Medulla oblongata (tissue), 1 donor: ENCODE measurements at regions not wholly inside any gene's neighbourhood (a gene's known extent, or its start where the extent isn't known, plus 50 kb on each side); places are given as distances from the start of the nearest gene placed in this dataset.

Experiments used
- DNase-seq: peaks from one replicate; pipeline ENCODE4 v3.0.0-alpha.2; 2015; ENCODE audit errors: extremely low spot score

DNA sequence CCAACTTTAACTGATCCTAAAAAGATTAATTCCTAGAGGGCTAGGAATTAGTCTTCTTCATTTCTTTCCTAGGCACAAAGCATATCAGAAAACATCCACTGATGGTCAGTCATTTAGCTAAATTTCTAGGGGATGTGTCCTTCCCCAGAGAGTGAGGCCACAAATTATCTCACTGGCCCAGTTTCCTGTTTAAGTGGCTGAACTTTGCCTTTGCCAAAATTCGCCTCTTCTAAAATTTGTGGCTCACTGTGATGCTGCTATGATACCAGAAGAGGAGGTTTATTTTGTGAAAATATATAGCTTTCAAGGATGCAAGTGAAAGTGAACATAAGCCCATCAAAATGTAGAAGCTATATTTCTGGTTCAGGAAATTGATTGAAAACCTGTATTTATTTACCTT is 98.1 kb upstream of the FER start:
- no peak for DNase-seq

DNA sequence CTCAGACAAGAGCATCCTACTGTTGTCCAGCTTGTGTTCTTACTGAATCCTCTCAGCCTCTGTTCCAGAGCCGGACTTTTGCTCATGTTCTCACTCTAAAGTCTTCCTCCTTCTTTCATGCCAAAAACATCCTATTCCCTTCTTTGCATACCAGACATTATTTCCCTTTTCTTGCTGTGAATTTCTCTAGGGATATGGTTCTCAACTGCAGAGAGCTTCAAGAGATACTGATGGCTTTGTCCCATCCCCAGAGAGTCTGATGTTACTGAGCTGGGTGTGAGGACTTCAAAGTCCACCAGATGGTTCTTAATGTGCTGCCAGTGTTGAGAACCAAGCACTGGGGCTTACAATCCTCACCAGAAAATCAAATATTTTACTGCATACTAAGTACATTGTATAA is 98.6 kb upstream of the FER start:
- DNase-seq, result no peak

DNA sequence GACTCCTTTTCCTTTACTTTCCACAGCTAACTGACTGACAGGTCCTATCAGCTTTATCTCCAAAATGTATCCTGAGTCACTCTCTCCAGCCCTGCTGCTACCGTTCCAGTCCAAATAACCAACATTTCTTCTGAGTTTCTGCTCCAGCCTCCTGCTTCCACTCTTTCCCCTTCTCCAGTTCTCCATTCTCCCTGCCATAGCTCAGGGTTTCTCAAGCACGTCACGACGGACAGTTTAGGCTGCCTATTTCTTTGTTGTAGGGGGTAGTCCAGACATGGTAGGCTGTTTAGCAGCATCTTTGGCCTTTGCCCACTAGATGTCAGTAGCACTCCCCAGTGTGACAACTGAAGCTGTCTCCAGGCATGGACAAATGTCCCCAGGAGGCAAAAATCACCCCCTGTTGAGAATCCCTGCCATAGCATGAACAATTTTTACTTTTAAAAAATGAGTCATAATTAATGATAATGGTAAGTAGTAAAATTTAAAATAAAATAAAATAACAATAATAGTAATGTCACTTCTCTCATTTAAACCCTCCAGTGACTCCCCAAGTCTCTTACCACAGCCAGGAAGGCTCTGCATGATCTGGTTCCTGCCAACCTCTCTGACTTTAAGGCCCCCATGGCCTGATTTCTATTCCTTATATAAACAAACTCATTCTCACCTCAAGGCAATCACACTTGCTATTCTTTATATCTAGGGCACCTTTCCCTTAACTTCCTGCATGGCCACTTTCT is 105.4 kb upstream of the FER start:
- peak; percentile 84 for DNase-seq

DNA sequence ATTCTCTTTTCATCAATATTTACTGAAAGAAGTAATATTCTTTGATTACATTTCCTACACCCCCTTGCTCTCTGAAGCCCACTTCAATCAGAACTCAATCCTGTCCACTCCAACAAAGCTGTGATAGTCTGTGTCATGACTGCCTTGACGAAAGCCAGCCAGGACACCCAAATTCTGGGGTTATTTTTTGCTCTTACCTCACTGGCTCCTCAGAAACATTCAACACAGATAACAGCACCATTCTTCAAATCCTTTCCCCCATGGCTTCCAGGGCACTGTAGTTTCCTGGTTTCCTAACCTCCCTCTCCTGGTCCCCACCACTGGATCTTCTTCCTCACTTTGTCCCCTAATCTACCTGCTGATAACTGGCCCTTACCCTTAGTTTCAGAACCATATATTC is 106.1 kb upstream of the FER start:
- DNase-seq, result no peak

DNA sequence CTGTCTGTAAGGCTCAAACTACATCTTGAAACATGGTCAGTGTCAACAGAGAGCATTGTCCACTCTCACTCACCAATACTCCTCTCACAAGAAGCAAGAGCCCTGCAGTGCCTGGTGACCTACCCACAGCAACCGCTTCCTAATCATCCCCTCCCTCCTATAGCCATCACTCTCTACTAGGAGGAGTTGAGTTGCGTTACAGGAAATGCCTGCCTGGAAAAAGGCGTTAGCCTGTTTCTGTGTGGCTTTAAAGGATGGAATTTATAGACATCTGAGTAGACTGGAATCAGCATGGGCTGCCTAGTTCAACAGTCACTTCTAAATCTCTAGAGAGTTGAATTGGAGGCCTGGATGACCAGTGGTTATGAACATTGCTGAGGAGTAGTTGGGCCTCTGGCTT is 108.3 kb upstream of the FER start:
- no peak for DNase-seq

DNA sequence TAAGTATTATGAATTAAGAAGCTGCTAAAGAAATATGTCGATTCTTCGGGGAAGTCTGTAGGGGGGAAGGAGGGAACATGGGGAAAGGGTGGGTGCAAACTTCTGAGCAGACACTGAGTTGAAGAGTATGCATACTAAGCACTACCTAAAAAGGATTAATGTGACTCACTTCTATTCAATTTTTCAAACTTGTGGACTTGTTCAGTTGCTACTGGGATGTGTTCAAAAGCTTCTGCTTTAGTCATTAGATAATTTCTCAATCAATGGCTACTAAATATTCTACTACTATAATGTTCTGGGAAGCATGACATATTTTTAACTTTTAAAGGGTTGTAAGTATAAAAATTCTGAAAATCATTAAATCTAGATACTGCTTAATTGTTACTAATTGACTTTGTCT is 109.7 kb upstream of the FER start:
- DNase-seq, result no peak

DNA sequence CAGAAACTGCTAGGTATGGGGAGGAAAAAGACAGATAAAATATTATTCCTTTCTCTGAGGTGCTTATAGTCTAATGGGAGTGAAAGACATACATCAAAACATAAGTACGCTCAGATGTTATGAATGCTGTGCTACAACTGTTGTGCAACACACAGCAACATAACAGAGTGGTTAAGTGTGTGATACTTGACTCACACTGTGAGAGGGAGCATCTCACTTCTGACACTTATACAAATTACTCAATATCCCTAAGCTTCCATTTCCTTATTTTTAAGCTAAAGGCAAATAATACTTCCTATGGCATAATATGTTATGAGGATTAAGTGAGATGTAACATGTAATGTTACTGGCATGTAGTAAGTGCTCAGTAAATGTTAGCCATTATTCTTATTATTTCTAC is 110.6 kb upstream of the FER start:
- DNase-seq, result no peak

DNA sequence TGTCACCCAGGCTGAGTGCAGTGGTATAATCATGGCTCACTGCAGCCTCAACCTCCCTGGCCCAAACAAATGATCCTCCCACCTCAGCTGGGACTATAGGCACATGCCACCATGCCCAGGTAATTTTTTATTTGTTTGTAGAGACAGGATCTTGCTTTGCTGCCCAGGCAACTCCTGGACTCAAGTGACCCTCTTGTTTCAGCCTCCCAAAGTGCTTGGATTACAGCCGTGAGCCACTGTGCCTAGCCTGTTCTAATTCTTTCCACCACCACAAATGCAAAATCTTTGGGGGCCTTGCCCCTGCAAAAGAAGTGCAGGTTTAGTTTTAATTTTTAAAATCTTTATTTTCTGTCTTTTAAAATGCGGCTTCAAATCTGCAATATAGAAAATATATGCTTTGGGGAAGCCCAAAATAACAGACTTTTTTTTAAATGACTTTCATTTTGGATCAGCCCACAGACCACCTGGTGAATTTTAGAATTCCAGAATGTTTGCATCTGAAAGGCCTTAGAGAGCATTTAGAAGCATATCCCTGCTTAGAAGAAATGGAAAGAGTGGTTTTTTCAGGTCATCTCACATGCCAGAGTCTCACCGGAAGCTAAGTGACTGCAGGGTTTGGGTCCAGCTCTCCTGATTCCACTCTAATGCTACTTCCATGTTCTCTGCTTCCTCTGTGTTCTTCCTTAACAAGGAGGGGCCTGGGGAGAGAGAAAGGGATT is 111.4 kb upstream of the FER start:
- no peak for DNase-seq

DNA sequence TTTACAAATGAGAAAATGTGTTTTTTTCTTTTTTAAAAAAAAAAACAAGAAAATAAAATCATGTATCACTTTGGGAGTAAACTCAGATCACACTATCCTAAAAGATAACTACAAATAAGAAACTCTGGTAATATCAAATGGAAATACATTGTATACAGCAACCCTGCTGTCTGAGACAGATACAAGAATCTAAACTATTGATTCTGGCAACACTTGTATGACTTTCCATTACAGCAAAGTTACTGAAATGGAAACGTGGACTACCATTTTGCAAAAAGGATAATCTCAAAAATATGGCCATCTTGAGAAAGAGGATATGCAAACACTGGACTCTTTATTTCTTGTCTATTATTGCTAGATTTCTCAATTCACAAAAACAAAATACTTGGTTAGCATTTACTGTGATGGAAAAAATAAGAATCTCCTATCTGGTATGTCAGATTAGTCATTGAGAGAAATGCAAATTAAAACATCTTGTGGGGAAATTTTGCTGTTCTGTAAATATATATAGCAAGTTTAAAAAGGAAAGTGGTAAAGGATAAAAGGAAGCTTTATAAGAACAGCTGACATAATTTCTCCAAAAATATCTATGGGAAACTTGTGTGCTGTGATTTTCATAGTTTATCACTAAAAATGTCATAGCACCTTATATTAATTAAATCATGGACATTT is 112.9 kb upstream of the FER start:
- DNase-seq, result no peak

DNA sequence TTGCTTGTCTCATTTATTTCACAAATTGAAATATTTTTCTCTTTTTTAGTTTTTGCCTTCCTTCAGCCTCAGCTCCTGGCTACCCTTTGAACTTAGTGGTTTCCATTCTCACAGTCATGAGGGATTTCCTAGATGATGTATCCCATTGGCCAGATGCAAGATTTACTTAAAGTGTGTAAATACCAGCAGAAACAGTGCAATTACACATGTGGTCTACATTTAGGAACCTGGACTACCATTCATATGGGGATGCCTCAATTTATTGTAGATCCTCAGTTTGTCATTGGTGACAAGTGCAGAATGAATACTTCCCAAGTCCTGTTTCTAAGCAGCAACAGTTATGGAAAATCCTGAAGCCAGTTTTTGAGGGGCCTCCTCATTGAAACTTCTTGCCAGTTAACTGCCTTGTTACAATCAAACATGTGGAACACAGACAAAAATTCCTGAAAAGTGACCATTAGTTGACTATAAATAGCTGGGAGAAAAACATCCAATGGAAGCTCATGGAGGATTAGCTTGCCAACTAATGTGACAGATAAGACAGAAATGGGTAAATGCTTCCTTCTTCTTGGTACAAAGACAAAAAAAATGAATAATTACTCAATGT is 113.6 kb upstream of the FER start:
- DNase-seq, result no peak

DNA sequence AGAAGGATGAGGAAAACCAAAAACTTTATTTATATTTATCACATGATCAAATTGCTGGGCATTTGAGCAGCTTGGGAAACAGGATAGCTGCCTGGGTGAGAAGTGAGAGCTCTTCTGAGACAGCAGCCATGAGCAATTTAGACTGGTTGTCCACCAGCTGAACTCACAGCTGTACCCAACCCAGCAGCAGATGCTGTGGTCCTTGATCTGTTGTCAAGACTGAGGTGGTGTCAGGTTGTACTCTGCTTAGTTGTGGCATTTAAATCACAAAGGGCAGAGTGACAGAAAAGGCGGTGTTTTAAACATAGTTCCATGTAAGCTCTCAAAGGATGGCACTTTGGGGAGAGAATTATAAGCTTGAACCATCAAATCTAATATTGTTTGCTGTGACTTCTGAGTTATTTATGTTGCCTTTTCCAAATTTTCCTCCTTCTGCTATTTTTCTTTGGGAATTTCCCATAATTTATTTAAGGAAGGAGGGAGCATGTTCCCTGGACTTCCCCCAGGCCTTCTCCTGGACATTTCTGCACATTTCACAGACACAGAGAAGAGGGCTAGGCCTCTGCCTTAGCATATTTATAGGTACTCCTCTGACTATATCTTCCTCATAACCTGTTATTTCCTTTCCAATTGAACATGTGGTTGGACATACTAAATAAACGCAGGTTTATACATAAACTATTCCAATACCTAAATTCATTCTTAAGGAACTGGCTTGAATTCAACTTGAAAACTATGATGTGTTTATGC is 117.7 kb upstream of the FER start:
- no peak for DNase-seq

DNA sequence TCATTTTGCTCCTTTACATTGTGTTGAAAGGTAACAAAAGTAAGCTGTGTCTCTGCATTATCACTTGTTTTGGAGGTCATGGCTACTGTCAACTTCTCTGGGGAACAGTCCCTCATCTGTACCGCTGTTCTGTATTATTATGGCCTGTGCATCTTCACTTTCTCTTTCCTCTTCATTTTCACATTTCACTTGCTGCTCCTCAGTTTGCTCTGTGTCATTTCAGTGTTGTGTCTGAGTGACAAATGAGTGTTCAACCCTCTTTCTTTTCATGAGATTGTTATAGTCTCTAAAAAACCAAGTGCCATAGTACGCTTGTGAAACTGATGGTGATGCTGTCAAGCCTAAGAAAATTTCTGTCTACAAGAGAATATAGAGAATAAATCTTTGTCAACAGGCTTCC is 122.0 kb upstream of the FER start:
- DNase-seq, result no peak

DNA sequence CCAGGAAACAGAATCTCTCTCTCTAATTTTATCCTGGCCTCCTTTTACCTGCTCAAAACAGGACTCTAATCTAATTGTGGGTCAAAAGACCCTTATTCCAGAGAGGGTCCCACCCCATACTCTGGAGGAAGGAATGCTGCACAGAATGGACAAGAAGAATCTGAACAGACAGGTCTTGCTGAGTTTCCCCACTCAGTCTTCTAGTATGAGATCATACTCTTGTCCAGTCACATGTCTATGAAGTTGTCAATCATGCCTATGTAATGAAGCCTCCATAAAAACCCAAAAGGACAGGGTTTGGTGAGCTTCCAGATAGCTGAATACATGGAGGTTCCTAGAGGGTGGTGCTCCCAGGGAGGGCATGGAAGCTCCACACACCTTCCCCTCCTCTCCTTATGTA is 123.9 kb upstream of the FER start:
- no peak for DNase-seq

DNA sequence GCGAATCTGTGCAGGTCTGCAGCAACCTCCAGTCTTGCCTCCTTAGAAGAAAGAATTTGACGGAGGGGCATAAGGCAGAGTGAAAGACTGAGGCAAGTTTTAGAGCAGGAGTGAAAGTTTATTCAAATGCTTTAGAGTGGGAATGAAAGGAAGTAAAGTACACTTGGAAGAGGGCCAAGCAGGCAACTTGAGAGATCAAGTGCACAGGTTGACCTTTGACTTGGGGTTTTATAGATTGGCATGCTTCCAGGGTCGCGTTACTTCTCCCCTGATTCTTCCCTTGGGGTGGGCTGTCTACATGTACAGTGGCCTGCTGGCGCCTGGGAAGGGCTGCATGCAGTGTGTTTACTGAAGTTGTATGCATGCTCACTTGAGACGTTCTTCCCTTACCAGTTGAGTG is 127.2 kb upstream of the FER start:
- DNase-seq, result no peak

DNA sequence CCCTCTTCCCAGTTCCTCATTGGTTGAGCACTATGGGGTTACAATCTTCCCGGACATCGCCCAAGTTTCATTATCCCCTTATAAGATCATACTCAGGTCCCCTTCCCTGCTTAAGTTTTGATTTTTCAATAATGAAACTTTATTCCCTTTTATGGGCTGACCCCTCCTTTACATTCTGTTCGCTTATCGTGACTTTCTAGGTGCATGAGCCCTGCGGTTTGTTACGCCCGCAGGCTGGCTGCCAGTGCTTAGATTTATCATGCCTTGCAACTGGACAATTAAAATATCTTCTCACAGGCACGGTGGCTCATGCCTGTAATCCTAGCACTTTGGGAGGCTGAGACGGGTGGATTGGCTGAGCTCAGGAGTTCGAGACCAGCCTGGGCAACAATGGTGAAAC is 127.9 kb upstream of the FER start:
- no peak for DNase-seq

DNA sequence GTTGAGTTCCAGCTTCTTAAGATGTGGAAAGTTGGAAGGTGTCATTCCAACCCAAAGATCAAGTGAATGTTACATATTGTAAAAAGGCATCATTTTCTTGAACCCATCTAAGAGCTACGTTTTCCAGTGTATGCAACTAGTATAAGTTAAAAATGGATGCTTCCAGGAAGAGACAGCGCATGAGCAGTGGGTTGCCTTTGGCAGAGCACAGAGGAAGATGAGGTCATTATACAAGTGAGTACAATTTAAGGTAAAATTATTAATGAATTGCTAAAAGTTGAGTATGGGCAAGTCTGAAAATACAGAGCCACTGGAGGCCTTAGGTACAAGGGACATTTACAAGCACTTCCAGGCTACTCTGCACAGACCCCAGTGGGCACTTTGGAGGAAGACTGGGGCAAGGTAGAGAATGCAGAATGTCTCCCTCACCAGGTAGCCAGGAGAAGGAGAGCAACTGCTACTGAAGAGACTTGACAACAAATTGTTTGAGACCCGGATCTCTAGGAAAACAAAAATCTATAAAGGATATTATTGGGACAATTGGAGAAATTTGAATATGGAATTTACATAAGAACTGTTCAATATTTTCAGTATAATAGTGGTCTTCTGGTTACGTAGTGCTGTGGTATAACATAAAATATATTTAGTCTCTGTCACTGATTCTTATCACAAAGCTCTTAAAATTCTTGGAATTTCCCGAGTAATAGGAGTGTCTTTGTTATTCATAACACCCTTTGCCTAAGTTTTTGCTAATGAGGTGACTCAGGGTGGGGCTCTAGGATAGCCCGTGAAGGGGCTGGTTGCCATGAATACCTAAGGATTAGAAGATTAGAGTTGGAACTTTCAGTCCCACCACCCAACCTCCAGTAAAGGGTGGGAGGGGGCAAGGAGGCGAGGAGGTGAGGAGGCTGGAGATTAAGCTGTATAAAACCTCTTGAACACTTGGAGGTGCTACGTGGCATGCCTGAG is 129.9 kb upstream of the FER start:
- no peak for DNase-seq

DNA sequence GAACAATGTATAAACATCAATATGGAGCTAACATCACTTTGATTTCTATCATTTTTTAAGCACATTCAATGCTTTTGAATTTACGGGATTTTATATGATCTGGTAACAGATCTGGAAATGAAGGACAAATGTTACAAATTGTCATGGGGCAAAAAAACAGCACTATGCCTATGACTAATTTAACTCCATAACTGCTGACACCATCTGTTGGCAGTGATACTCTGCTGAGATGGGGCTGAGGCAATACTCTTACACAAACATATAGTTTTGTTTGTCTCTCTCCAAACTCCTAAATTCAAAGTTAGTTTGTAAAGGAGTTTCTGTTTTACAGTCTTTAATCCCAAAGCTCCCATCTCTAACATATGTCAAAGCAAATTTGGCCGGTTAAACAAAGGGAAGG is 132.5 kb upstream of the FER start:
- DNase-seq, result no peak

DNA sequence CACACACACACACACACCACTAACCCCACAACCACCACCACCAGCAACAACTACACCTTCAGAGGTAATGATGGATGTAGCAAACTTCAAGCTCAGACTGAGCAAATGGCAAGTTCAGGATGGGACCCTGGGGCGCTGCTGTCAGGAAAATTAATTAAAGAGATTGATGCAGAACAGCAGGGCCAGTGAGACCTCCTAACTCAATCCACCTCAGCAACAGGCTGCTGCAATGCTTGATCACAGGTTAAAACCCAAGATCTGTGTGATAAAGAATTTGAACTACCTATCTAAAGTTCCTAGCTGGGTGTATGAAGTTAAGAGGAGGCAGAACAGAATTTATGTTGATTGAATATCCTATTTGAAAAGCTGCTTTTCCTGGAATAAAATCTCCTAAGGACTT is 140.3 kb upstream of the FER start:
- DNase-seq, result no peak

DNA sequence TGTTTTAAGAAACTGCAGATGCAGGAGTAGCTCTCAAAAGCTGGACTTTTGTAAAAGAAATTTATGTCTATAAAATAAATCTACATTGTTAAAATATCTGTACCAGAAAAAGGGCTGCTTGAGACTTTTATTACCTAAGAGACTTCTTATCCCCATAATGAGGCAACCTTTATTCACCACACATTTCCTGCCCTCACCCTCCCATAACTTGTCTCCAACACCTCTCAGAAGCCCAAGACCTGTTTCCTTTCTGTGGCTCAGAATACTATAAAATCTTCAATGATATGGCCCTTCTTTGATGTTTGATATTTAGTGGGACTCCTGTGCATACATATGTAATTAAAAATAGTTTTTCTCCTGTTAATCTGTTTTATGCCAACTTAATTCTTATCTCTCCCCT is 141.5 kb upstream of the FER start:
- no peak for DNase-seq

DNA sequence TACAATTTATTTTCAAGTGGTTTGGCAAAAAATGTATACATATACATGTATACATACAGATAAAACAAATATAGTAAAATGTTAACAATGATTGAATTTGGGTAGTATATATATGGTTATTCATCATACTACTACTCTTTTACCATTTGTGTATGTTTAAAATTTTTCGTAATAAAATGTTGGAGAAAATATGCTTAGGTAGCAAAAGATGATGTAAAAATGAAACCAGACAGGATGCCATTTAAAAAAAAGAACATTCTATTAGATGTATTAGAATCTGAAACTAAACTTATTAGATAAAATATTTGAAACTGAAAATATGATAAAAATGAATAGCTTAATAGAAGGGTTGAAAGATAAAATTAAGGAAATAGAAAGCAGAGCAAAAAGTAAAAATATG is 144.9 kb upstream of the FER start:
- DNase-seq, result no peak

DNA sequence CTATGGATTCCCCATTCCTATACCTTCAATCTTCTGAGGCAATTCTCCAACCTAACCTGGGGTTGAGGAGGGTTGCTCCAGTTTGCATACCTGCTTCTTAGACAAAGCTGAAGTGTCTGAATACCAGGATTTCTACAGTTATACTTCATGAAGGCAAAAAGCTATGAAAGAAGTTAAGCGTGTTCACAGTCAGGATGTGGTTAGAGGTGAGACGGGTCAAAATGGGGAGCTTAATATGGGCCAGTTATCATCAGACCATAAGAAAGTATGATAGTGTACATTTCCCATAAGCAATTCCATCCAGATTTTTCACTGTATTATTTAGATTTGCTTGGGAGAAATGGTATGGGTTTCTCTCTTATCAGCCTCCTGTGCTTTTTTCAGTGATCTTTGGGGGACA is 156.9 kb upstream of the FER start:
- no peak for DNase-seq
